PC-3 (cell line): ENCODE measurements at regions not wholly inside any gene's neighbourhood (a gene's known extent, or its start where the extent isn't known, plus 50 kb on each side); places are given as distances from the start of the nearest gene placed in this dataset.

Source experiments
- ATAC-seq: fragments of 200-7000 bp; cut with Tn5 transposase; 2 replicates; pipeline ENCODE4 v1.9.1; 2020; ENCODE audit warnings: mild to moderate bottlenecking, moderate library complexity
- BruUV-seq: library from RNA; stranded (reverse); fragments of 400-500 nt; replicated peaks from 2 replicates; lab custom pipeline; 2021; lab: Mats Ljungman, UMichigan
- CTCF ChIA-PET: fragments of 300-600 bp; sonication (Branson Sonifier 250); formaldehyde crosslinking; loops from one replicate; lab custom pipeline; 2022; ENCODE audit warnings: antibody characterized with exemption; lab: Charles Lee
- POLR2A ChIA-PET: fragments of 300-600 bp; sonication (Branson Sonifier 250); formaldehyde crosslinking; loops from one replicate; lab custom pipeline; 2022; ENCODE audit warnings: antibody characterized with exemption; ENCODE audit not compliant: unreplicated experiment; lab: Charles Lee
- DNase-seq: peaks from one replicate; pipeline ENCODE4 v3.0.0-alpha.2; 2015
- H2AFZ ChIP-seq: fragments of 300-600 bp; sonication (generic); 2 replicates; pipeline ENCODE4 v1.6.0; 2016; ENCODE audit warnings: antibody characterized with exemption, low read length
- H3F3A ChIP-seq: fragments of 300-600 bp; sonication (generic); one replicate; pipeline ENCODE4 v1.6.0; 2017; ENCODE audit warnings: antibody characterized with exemption, low read length, control low read depth, mild to moderate bottlenecking; ENCODE audit not compliant: unreplicated experiment
- H3K27ac ChIP-seq: fragments of 300-600 bp; sonication (generic); 2 replicates; pipeline ENCODE4 v1.5.1; 2016; ENCODE audit warnings: mild to moderate bottlenecking, low read length
- H3K27me3 ChIP-seq: fragments of 300-600 bp; sonication (generic); 2 replicates; pipeline ENCODE4 v1.6.1; 2016; ENCODE audit warnings: low read length, mixed read lengths
- H3K36me3 ChIP-seq: fragments of 300-600 bp; sonication (generic); 2 replicates; pipeline ENCODE4 v1.6.1; 2016; ENCODE audit warnings: low read depth, mixed run types, low read length, mixed read lengths
- H3K4me1 ChIP-seq: fragments of 300-600 bp; sonication (generic); 2 replicates; pipeline ENCODE4 v1.5.1; 2016; ENCODE audit warnings: low read length; ENCODE audit not compliant: insufficient read depth
- H3K4me2 ChIP-seq: fragments of 300-600 bp; sonication (generic); 2 replicates; pipeline ENCODE4 v1.6.0; 2016; ENCODE audit warnings: low read length
- H3K4me3 ChIP-seq: fragments of 300-600 bp; sonication (generic); 2 replicates; pipeline ENCODE4 v1.5.1; 2016; ENCODE audit warnings: mild to moderate bottlenecking, low read length, mixed read lengths
- H3K79me2 ChIP-seq: fragments of 300-600 bp; sonication (generic); 2 replicates; pipeline ENCODE4 v1.6.1; 2017; ENCODE audit warnings: low read length, mixed read lengths
- H3K9ac ChIP-seq: fragments of 300-600 bp; sonication (generic); 2 replicates; pipeline ENCODE4 v1.6.0; 2016; ENCODE audit warnings: mild to moderate bottlenecking, low read length
- H3K9me2 ChIP-seq: fragments of 300-600 bp; sonication (generic); replicated peaks from 2 replicates; pipeline ENCODE4 v1.6.1; 2016; ENCODE audit warnings: mixed run types, low read length, mixed read lengths
- H3K9me3 ChIP-seq: fragments of 300-600 bp; sonication (generic); 2 replicates; pipeline ENCODE4 v1.6.1; 2016; ENCODE audit warnings: low read length, mixed read lengths
- H4K20me1 ChIP-seq: fragments of 300-600 bp; sonication (generic); 2 replicates; pipeline ENCODE4 v1.6.1; 2016; ENCODE audit warnings: low read length, mixed read lengths
- EZH2 ChIP-seq: fragments of 300-600 bp; sonication (generic); IDR thresholded peaks from one replicate; pipeline ENCODE4 v1.6.1; 2017; ENCODE audit warnings: antibody characterized with exemption, mild to moderate bottlenecking, low read length; ENCODE audit not compliant: unreplicated experiment
- EZH2phosphoT487 ChIP-seq: fragments of 300-600 bp; sonication (generic); IDR thresholded peaks from 2 replicates; pipeline ENCODE4 v1.6.1; 2018; ENCODE audit warnings: mild to moderate bottlenecking, antibody characterized with exemption, low read length, borderline replicate concordance
- intact Hi-C: fragments of 100-400 bp; cut with micrococcal nuclease; formaldehyde crosslinking; loops from 2 replicates; pipeline ENCODE4 v1.9.0; 2023
- TF ChIP-seq, protein P1 (sequence below): fragments of 300-600 bp; sonication (generic); conservative IDR thresholded peaks from 2 replicates; pipeline ENCODE4 v1.5.1; 2017; ENCODE audit warnings: antibody characterized with exemption, low read depth, mild to moderate bottlenecking, low read length

GRCh38 chr1:104229860-104230259 is 480.2 kb downstream of the AMY1C start:
- Histone ChIP-seq H3K4me2 (no peak overlapping the region), H3K27me3 (no peaks in the 10 kb centered on the region), H3F3A (no peaks in the 10 kb centered on the region), H3K9me3 (no peaks in the 10 kb centered on the region), H3K27ac (no peak overlapping the region), H3K9ac (no peak overlapping the region), H2AFZ (no peak overlapping the region), H3K79me2 (no peaks in the 10 kb centered on the region), H3K4me1 (no peaks in the 10 kb centered on the region), H4K20me1 (no peaks in the 10 kb centered on the region), H3K4me3 (no peak overlapping the region), H3K36me3 (no peaks in the 10 kb centered on the region), H3K9me2 (no peaks in the 10 kb centered on the region)
- no TSS peak for BruUV-seq
- POLR2A ChIA-PET: no interaction called here
- no peak for ATAC-seq
- intact Hi-C loops: no loop called here
- CTCF ChIA-PET: no interaction called here
- no peak for TF ChIP-seq EZH2phosphoT487
- TF ChIP-seq, protein P1, sequence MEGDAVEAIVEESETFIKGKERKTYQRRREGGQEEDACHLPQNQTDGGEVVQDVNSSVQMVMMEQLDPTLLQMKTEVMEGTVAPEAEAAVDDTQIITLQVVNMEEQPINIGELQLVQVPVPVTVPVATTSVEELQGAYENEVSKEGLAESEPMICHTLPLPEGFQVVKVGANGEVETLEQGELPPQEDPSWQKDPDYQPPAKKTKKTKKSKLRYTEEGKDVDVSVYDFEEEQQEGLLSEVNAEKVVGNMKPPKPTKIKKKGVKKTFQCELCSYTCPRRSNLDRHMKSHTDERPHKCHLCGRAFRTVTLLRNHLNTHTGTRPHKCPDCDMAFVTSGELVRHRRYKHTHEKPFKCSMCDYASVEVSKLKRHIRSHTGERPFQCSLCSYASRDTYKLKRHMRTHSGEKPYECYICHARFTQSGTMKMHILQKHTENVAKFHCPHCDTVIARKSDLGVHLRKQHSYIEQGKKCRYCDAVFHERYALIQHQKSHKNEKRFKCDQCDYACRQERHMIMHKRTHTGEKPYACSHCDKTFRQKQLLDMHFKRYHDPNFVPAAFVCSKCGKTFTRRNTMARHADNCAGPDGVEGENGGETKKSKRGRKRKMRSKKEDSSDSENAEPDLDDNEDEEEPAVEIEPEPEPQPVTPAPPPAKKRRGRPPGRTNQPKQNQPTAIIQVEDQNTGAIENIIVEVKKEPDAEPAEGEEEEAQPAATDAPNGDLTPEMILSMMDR: no peak
- no peak for TF ChIP-seq EZH2
- no peak for DNase-seq

- BruUV-seq: no TSS peak
- no peaks in the 10 kb centered on the region for H3K4me1 ChIP-seq
- no peak overlapping the region for H3K9ac ChIP-seq
- H3K9me2 ChIP-seq: no peaks in the 10 kb centered on the region
- no peaks in the 10 kb centered on the region for H3K27me3 ChIP-seq
- intact Hi-C loops: no loop called here
- H3K79me2 ChIP-seq: no peaks in the 10 kb centered on the region
- no peak for ATAC-seq
- DNase-seq: no peak
- no peaks in the 10 kb centered on the region for H3K9me3 ChIP-seq
- CTCF ChIA-PET: no interaction called here
- H3K27ac ChIP-seq: no peak overlapping the region
- no peak for TF ChIP-seq EZH2
- no peak for TF ChIP-seq EZH2phosphoT487
- TF ChIP-seq, protein P1: no peak
- no peaks in the 10 kb centered on the region for H4K20me1 ChIP-seq
- POLR2A ChIA-PET: no interaction called here
- H3K4me2 ChIP-seq: no peak overlapping the region
- no peak overlapping the region for H2AFZ ChIP-seq
- H3K36me3 ChIP-seq: no peaks in the 10 kb centered on the region
- no peaks in the 10 kb centered on the region for H3F3A ChIP-seq
- H3K4me3 ChIP-seq: no peak overlapping the region
These were observed 482.0 kb downstream of the AMY1C start for GRCh38 chr1:104231676-104232075.

DNA sequence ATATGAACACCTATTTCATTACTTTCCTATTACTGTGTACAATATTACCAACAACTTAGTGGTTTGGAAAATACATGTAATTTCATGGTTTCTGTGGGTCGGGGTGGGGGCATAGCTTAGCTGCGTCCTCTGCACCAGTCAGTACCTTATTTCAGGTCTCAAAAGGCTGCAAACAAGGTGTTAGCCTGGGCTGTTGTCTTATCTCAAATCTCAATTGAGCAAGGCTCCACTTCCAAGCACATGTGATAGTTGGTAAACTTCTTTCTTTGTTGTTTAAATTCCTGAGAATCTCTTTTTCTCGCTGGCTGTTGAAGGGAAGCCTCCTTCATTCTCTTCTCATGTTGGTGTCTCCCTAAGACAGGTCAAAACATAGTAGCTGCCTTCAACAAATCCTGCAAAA is 485.4 kb downstream of the AMY1C start:
- no peaks in the 10 kb centered on the region for H3K4me1 ChIP-seq
- no peaks in the 10 kb centered on the region for H3K79me2 ChIP-seq
- DNase-seq (no peak), ATAC-seq (no peak)
- H3K36me3 ChIP-seq: no peaks in the 10 kb centered on the region
- no peaks in the 10 kb centered on the region for H4K20me1 ChIP-seq
- intact Hi-C loops: no loop called here
- no peaks in the 10 kb centered on the region for H3F3A ChIP-seq
- no peak overlapping the region for H2AFZ ChIP-seq
- H3K9me3 ChIP-seq: no peaks in the 10 kb centered on the region
- no peak overlapping the region for H3K9ac ChIP-seq
- no peak overlapping the region for H3K4me3 ChIP-seq
- no peak overlapping the region for H3K4me2 ChIP-seq
- no peaks in the 10 kb centered on the region for H3K27me3 ChIP-seq
- ChIA-PET POLR2A (no interaction called here), CTCF (no interaction called here)
- no TSS peak for BruUV-seq
- no peaks in the 10 kb centered on the region for H3K9me2 ChIP-seq
- TF ChIP-seq, protein P1: no peak
- no peak for TF ChIP-seq EZH2phosphoT487
- TF ChIP-seq EZH2: no peak
- no peak overlapping the region for H3K27ac ChIP-seq
